ENCODE measurements at regions not wholly inside any gene's neighbourhood (a gene's known extent, or its start where the extent isn't known, plus 50 kb on each side); places are given as distances from the start of the nearest gene placed in this dataset.
"Not testable (repeated sequence)": the region's sequence is repeated elsewhere in the genome, so short reads cannot be mapped to it uniquely, and the experiment has no call there.

DNA sequence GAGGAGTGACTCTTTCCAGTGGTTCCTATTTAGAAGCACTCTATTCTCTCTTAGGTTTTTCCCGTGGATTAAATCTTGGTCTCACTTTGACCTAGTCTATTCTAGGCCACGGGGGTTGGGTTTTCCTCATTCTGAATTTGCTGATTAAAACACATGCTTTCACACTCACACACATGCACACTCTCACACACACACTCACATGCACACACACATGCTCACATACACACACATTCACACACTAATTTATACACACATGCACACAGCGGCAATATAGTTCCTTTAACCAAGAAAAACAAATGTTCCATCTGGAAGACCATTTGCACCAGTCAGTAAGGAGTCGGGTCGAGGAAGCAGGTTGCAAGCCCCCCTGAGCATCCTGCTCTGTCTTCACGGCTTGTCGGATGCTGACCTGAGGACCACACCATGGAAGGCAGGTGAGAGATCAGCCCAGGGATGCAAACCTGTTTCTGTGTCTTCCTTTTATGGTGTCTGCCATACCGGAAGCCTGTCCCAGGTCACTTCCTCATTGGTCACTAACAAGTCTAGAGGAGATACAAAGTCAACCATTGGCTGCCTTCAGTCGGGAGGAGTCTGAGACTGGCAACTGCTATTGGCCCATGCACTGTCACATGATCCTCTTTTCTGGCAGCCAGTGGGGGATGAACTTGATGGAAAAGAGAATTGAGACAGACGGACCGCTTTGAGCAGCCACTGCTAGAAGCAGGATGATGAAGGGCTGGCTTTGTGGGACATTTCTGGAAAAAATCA, 330.8 kb downstream of the FGFR2 start:
- no peak for DNase-seq

DNA sequence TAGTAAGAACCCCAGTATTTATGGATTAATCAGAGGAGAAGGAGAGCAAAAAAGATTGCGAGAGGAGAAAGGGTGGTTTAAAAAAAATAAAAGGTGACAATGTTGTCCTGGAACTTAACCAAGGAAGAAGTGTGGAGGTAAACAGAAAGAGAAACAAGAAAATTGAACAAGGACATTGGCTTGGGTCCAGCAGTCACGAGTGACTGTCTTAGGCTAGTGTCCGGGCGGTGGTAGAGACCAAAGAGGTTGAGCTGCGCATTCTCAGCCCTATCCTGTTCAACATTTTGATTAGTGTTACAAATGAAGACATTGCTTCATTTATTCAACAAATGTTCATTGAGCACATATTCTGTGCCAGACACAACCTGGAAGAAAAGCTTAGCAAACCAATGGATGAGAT, 329.9 kb downstream of the FGFR2 start:
- DNase-seq: no peak

DNA sequence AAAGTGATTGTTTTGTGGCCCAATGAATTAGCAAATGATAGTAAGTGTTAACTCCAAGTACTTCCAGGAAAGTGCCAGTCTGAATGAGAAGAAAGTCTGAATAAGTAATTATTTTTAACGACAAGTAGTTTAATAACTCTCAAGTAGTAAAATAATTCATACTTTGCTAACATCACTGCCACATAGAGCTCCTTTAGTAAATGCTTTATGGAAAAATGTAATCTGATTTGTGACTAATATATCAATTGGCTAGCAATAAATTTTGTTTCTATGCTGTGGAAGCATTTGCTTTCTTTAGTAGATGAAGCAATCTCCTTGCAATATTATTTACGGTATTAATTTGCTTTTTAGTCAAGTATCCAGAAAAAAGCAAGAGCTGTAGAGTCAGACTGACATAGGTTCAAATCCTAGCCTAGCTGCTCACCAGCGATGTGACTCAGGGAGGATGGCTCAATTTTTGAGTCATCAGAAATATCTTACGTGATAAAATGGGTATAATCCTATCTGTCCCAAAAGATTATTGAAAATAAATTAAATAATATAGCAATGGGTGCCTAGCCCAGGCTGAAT, 329.3 kb downstream of the FGFR2 start:
- DNase-seq: no peak

DNA sequence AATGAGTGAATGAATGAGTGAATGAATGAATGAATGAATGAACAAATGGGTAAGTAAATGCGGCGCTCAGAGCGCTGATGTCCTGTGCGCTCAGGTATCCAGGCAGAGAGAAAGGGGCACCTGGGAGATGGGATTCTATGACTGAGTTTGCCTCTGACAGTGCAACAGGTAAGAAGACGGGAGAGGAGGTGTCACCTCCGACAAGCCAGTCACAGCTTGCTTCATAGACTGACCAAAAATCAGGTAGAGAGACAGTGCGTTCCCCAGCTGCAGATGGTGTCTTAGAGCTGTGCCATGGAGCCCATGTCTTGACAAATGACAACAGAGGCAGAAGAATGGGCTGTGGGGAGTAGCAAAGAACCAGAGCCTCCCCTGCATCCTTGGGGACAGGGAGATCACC, 327.3 kb downstream of the FGFR2 start:
- no peak for DNase-seq

DNA sequence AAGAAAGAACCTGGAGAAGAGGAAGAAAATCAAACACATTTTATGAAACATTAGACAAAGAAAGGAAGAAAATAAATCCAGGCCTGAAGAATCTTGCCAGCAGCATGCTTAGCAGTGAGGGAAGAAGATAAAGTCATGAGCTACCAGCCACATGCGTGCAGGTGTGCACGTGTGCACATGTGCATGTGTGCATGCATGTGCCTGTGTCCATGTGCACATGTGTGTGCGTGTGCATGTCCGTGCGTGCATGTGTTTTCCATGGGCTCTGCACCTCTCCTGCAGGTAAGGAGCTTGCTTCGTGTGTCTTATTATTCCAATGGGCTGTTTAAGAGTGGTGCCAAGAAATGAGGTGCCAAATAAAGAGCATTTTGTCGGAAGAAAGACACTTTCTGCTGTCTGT, 322.2 kb downstream of the FGFR2 start:
- no peak for DNase-seq

DNA sequence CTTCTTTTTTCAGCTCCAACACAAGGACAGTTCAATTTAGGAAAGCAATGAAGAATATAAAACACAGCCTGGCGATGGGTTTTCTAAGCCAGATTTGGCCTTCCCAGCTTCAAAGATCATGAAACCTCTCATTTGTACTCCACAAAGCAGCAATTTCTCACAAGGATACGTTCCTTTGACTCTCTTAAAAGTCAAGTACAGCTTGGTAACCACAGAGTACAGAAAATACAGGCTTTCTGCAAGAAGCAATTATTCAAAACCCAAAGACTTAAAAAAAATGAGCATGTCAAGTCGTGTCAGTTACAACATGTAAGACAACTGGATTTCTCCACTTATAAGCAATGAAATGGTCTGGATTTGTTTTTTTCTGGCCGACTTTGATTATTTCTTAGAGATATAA, 321.4 kb downstream of the FGFR2 start:
- DNase-seq: no peak

DNA sequence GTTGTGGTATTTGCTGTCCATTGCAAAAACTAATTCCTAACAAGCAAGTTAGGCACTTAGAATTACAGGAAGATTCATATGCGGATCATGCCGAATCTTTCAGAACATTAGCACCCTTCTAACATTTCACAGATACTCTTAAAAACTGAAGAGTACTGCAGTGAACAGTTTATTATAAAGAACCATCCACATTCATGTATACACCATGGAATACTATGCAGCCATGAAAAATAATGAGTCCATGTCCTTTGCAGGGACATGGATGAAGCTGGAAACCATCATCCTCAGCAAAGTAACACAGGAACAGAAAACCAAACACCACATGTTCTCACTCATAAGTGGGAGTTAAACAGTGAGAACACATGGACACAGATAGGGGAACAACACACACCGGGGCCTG, 319.9 kb downstream of the FGFR2 start:
- DNase-seq: not testable (repeated sequence)

DNA sequence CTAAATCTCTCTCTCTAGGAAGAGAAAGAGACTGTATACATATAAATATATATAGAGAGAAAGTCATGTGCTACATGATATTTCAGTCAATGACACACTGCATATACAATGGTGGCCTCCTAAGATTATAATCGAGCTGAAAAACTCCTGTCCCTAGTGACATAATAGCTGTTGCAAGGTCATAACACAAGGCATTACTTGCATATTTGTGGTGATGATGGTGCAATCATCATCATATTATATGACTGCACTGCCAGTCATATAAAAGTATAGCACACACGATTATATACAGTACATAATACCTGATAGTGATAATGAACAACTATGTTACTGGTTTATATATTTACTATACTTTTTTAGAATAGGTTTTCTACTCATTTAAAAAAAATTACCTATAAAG, 316.7 kb downstream of the FGFR2 start:
- no peak for DNase-seq

DNA sequence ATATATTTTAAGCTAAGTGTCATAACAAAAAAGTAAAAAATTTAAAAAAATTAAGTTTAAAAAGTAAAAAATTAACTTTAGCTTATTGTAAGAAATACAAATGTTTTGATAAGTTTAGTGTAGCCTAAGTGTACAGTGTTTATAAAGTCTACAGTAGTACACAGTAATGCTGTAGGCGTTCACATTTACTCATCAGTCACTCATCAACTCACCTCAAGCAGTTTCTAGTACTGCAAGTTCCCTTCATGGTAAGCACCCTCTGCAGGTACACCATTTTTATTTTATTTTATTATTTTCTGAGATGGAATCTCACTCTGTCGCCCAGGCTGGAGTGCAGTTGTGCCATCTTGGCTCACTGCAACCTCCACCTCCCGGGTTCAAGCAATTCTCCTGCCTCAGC, 316.0 kb downstream of the FGFR2 start:
- no peak for DNase-seq

DNA sequence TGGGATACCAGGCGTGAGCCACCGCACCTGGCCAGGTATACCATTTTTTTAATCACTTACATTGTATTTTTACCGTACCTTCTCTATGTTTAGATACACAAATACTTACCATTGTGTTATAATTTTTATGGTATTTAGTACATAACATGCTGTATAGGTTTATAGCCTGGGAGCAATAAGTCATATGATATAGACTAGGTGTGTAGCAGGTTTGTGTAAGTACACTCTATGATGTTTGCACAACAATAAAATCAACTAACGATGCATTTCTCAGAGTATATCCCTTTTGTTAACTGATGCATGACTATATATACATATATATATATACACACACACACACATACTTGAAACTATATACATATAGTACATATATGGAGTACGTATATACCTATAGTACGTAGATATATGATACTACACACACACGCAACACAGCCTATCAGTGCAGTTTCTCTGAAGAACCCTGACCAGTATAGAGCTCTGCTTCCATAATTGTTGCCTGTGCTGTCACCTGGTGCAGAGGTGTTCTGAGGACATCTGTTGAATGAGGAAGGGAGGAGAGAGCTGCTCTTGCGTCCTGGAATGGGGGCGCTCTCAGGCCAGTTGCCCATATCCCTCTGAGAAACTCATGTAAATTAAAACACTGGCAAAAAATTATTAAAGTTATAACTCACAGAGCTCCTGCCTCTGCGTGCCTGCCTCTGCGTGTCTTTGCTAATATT, 315.3 kb downstream of the FGFR2 start:
- DNase-seq: no peak

DNA sequence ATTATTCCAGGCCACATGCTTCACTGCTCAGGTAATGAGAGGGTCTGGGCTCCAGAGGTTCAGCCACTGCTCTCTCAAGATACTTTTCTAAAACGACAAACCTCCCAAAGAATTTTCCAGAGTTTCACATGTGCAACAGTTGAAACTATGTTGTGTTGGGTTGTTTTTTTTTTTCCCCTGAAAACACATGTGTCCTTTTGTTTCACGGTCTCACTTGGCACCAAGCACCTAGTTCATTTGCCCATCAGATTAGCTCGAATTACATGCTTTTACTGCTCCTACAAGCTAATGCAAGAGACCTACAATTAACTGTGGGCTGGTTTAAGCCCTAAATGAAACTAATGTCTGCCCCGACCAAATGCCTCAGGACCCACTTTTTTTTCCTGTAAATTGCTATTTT, 313.3 kb downstream of the FGFR2 start:
- no peak for DNase-seq

DNA sequence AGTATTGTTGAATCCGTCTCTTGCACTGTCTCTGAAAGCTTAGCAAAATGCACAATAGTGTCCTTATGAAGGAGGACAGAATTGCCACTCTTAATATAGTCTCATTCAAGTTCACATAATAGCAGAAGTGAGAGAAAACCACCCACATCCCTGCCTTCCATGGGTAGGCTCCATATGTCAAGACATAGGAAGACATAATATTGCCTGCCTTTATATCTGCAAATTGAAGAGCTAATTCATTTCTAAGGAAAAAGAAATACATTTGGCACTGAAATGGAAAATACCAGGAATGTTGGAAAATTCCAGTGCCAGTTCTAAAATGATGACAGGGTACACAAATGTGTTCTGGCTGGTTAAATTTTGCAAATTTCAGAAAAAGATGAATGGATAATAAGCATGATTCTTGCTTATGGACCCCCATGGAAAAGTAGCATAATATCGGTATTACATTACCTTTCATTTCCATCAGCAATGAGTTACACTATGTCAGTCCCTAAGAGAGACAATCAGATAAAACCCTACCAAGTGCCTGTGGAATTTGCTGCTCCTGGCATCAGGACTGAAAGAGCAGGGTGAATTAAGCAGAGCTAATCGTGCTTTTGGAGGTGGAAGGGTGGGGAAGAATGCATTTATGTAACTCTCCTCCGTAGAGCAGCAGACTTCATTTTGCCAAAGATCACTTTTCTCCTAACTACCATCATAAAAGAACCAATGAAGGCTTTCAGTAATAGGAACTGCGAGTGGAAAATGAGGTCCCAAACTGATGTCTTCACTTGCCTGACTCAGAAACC, 312.6 kb downstream of the FGFR2 start:
- DNase-seq: no peak

DNA sequence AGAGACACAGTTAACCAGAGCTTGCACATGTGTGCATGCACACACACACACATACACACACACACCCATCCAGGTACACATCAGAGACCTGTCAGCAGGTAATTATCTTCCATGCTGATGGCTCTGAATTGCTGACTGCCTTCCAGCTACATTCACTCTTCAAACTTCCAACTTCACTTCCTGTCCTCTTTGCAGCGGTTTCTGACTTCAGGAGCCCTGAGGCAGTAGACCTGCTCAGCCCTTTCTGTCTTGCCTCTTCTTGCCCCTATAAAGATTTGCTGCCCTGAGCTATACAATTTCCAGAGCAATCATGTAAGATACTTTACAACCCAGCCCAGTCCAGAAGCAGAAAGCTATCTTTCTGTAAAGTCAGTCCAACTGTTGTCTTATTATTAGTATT, 310.2 kb downstream of the FGFR2 start:
- DNase-seq: no peak

DNA sequence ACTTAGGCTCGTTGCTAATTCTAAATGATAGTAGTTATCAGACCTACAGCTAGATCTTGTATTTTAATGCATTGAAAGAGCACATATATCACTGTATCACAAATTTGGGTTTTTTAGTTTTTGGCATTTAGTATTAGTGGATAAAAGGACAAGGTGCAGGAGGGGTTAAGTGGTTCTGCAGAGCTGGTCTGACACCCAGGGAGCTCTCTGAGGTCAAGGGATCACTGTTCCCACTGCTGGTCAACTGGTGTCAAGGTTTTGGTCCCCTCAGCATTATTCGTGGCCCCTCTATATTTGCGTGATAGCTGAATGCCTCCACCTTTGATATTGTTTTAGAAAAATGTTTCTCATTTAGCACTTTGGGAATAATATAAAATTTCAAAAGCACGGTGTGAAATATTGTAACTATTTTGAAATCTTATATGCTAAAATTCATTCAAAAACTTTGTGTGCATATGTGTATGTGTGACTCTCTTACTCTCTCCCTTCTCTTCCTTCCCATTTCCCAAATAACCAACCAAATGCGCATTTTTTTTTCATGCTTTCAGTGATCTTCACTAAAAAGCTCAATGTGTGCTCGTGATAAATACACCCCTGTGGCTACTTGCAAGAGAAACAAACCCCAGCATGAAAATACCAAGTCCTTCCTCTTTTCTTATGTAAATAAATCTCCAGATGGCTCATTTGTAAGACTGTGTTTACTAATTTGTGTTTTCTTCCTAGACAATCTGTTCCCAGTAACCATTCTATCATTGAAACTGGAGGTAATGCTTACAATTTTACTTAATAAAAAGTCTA, 309.2 kb downstream of the FGFR2 start:
- DNase-seq: no peak

DNA sequence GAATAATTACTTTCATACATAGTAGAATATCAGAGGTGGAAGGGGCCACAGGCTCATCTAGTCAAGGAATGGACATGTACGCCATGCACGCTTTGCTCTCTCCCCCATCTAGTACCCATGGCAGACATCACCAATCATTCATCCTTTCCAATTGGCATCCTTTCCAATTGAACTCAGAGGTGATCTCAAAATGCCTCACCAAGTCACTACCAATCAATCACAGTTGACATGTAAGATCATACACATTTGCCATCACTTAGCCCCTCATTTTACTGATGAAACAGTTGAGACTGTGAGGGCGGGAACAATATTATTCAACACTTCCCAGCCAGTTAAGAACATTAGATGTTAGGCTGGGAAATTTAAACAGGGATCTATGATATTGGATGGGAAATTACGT, 308.4 kb downstream of the FGFR2 start:
- DNase-seq: no peak

DNA sequence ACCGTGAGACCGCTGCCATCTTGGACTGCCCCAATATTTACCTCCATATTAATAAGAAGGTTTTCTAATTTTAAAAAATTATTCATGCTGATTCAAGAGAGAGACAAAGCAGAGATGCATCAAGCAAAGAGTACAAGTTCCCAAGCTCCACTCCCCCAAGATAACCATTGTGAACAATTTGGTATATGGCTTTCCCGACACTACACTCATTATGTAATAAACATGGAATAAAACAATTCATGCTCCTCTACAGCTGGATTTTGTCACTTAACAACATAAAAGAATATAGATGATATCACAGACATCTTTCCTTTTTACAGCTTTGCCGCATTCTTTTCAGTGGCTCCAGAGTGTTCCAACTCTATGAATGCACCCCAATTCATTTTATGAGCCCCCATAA, 307.6 kb downstream of the FGFR2 start:
- no peak for DNase-seq

DNA sequence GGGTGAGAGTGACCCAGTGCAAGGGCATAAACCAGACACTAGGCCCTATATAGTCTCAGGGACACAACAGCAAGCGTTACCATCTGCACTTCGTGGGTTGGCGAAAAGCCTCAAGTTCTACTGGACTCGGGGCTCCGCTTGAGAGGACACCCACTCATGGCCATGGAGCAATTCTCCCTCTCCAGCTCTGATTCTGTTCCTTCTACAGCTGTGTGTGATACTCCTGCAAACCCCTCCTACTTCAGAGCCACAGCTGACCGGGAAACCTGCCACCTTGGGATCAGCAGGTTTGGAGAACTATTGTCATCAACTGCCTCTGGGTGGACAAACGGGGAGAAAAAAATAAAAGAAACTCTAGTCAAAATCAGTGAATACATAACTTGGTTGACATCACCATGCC, 306.9 kb downstream of the FGFR2 start:
- DNase-seq: no peak

DNA sequence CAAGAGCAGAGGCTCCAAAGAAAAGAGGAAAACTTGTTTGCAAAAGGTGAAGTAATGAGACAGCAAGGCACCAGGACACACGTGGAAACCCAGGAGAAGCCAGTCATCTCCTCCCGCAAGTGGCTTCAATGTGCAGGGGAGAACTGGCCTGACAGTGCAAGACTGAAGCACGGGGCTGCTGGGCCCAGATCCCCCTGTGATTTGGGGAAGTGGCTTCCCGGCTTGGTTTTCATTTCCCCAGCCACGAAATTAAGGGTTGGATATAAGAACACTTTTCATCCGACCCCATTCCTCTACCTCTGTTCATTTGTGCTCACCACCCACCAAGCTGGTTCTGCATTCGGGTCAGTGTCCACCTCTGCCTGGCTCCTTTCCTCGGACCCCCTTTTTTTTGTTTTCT, 306.4 kb downstream of the FGFR2 start:
- peak in 4 of 51 donors; percentile 2 to 5 (median 4) for DNase-seq

DNA sequence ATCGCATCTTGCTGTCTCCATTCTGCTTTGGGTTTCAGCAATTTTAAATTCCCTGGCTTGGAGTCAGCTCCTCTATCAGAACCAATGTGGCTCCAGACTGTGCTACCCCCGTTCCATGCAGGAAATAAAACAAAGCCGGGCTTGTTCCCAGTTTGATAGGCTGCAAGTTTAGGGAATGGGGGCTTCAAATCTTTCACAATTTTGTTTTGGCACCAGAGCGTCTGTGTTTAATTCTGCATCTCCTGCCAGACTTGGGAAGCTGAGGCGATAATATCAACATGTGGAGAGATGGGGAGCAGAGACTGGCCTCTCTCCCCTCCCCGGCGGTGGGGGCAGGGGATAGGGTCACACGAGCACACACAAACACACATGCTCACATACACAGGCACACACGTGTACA, 305.9 kb downstream of the FGFR2 start:
- no peak for DNase-seq

DNA sequence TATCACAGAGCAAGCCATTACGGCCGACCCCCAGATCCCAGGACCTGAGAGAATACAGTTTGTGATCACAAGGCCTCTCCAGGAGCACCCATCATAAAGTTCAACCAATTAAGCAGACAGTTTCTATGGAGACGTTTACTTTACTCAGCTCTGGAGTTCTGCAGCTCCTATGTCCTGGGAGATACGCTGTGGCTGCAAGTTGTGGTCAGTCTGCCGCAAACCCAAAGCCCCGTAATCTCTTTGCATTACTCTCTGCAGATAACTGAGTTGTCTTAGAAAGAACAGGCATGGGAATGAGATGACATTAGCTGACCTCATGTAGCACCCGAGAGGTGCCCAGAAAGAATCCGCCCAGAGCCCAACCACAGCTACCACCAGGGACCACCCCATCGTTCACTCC, 305.1 kb downstream of the FGFR2 start:
- DNase-seq: no peak

DNA sequence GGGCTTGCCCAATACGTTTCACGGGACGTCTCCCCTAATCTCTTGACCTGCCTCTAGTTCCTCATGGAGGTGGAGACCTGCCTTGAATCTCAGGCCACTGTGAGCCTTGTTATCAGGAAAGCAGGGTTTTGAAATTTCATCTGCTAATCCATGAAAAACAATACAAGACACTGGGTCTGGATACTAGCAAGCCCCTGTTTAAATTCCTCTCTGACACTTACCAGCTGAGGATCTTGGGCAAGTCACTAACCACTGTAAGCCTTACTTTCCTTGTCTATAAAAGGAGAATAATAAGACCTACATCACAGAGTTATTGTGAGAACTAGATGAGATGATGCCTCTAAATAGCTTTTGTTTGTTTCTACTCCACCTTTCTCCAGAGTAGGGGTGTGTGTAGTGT, 303.6 kb downstream of the FGFR2 start:
- no peak for DNase-seq
